ENCODE measurements at regions not wholly inside any gene's neighbourhood (a gene's known extent, or its start where the extent isn't known, plus 50 kb on each side); places are given as distances from the start of the nearest gene placed in this dataset.

DNA sequence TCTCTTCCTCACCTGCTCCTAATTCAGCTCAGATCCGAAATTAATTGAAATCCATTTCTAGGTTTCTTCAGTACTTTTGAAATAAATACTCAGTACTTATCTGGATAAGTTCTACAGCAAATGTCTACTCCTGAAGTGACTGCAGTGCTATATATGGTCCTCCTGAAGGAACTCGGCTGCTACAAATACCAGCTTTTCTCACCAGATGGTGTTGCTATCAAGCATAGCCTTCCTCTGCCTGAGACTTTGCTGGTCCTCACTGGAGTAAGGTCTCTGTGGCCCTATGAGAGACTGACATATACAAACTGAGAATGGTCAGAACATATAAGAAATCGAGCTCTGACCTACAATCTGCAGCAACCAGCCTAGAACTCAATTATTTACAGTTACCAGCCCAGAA, 161.6 kb downstream of the NDFIP2 start:
- TF ChIP-seq, protein P1, sequence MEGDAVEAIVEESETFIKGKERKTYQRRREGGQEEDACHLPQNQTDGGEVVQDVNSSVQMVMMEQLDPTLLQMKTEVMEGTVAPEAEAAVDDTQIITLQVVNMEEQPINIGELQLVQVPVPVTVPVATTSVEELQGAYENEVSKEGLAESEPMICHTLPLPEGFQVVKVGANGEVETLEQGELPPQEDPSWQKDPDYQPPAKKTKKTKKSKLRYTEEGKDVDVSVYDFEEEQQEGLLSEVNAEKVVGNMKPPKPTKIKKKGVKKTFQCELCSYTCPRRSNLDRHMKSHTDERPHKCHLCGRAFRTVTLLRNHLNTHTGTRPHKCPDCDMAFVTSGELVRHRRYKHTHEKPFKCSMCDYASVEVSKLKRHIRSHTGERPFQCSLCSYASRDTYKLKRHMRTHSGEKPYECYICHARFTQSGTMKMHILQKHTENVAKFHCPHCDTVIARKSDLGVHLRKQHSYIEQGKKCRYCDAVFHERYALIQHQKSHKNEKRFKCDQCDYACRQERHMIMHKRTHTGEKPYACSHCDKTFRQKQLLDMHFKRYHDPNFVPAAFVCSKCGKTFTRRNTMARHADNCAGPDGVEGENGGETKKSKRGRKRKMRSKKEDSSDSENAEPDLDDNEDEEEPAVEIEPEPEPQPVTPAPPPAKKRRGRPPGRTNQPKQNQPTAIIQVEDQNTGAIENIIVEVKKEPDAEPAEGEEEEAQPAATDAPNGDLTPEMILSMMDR (IDR thresholded peaks at IDR 0.05), result no peak
- TF ChIP-seq POLR2A (IDR thresholded peaks at IDR 0.05), result no peak
